ENCODE measurements at regions not wholly inside any gene's neighbourhood (a gene's known extent, or its start where the extent isn't known, plus 50 kb on each side); places are given as distances from the start of the nearest gene placed in this dataset.
A peak's percentile ranks its signal among the peaks of the same experiment; 100 is the strongest.

GRCh38 chr13:103497404-103497803, 431.2 kb upstream of the SLC10A2 start:
- Histone ChIP-seq H3K4me3 (no peak overlapping the region), H3K36me3 (replicated peaks in 1 of 2; ENCODE audit: insufficient read depth in 1 of 2, low read depth in 2 of 2) (no peaks in the 10 kb centered on the region), H3K27ac (no peak overlapping the region), H3K4me1 (no peaks in the 10 kb centered on the region), H3K9me3 (no peaks in the 10 kb centered on the region), H3K27me3 (no peaks in the 10 kb centered on the region)
- no peak for TF ChIP-seq POLR2A (IDR thresholded peaks at IDR 0.05)
- TF ChIP-seq CTCF (IDR thresholded peaks at IDR 0.05) = no peak
- intact Hi-C loops (cut with DNase I) = no loop called here
- DNase-seq = no peak
- WGBS, 2 donors = 57 to 84% methylated on average over 1 of the region's 1 CpG
- no peak for ATAC-seq

GRCh38 chr13:103487841-103488240, 421.6 kb upstream of the SLC10A2 start:
- DNase-seq = no peak
- Histone ChIP-seq H3K36me3 (replicated peaks in 1 of 2; ENCODE audit: insufficient read depth in 1 of 2, low read depth in 2 of 2) (no peaks in the 10 kb centered on the region), H3K27me3 (no peaks in the 10 kb centered on the region), H3K27ac (no peak overlapping the region), H3K4me1 (no peaks in the 10 kb centered on the region), H3K9me3 (no peaks in the 10 kb centered on the region), H3K4me3 (no peak overlapping the region)
- no peak for ATAC-seq
- TF ChIP-seq POLR2A (IDR thresholded peaks at IDR 0.05) (no peak), CTCF (IDR thresholded peaks at IDR 0.05) (no peak)
- WGBS, 2 donors = 41 to 57% methylated on average over 2 of the region's 2 CpGs
- intact Hi-C loops (cut with DNase I) = no loop called here

GRCh38 chr13:103473081-103473480, 406.9 kb upstream of the SLC10A2 start:
- no peaks in the 10 kb centered on the region for H3K9me3 ChIP-seq
- H3K27me3 ChIP-seq = no peaks in the 10 kb centered on the region
- H3K36me3 ChIP-seq (replicated peaks in 1 of 2; ENCODE audit: insufficient read depth in 1 of 2, low read depth in 2 of 2) = no peaks in the 10 kb centered on the region
- TF ChIP-seq CTCF (IDR thresholded peaks at IDR 0.05) (no peak), POLR2A (IDR thresholded peaks at IDR 0.05) (no peak)
- intact Hi-C loops (cut with DNase I) = no loop called here
- no peak for DNase-seq
- 90 to 100% methylated on average over 1 of the region's 1 CpG for WGBS, 2 donors
- no peak for ATAC-seq
- no peak overlapping the region for H3K27ac ChIP-seq
- no peak overlapping the region for H3K4me3 ChIP-seq
- no peaks in the 10 kb centered on the region for H3K4me1 ChIP-seq

- TF ChIP-seq POLR2A (IDR thresholded peaks at IDR 0.05) = no peak
- TF ChIP-seq CTCF (IDR thresholded peaks at IDR 0.05) = no peak
- ATAC-seq = no peak
- no peaks in the 10 kb centered on the region for H3K4me1 ChIP-seq
- H3K27me3 ChIP-seq = no peaks in the 10 kb centered on the region
- peak in 1 of 4 donors; percentile 10 for DNase-seq
- H3K27ac ChIP-seq = no peak overlapping the region
- WGBS, 2 donors = 46 to 49% methylated on average over 4 of the region's 4 CpGs
- intact Hi-C loops (cut with DNase I) = no loop called here
- no peak overlapping the region for H3K4me3 ChIP-seq
- no peaks in the 10 kb centered on the region for H3K9me3 ChIP-seq
- H3K36me3 ChIP-seq (replicated peaks in 1 of 2; ENCODE audit: insufficient read depth in 1 of 2, low read depth in 2 of 2) = no peaks in the 10 kb centered on the region
Observed at GRCh38 chr13:103471896-103472295, 405.7 kb upstream of the SLC10A2 start.

GRCh38 chr13:103469771-103470170, 403.6 kb upstream of the SLC10A2 start:
- no peak for TF ChIP-seq CTCF (IDR thresholded peaks at IDR 0.05)
- TF ChIP-seq POLR2A (IDR thresholded peaks at IDR 0.05) = no peak
- WGBS, 2 donors = 43 to 78% methylated on average over 1 of the region's 1 CpG
- Histone ChIP-seq H3K36me3 (replicated peaks in 1 of 2; ENCODE audit: insufficient read depth in 1 of 2, low read depth in 2 of 2) (no peaks in the 10 kb centered on the region), H3K27me3 (no peaks in the 10 kb centered on the region), H3K9me3 (no peaks in the 10 kb centered on the region), H3K4me3 (no peak overlapping the region), H3K27ac (no peak overlapping the region), H3K4me1 (no peaks in the 10 kb centered on the region)
- DNase-seq (no peak), ATAC-seq (no peak)
- intact Hi-C loops (cut with DNase I) = no loop called here
